GM19023 (cell line): ENCODE measurements at regions not wholly inside any gene's neighbourhood (a gene's known extent, or its start where the extent isn't known, plus 50 kb on each side); places are given as distances from the start of the nearest gene placed in this dataset.
"Not testable (repeated sequence)": the region's sequence is repeated elsewhere in the genome, so short reads cannot be mapped to it uniquely, and the experiment has no call there.

Source experiments
- ATAC-seq: cut with Tn5 transposase; IDR thresholded peaks from one replicate; pipeline ENCODE4 v1.9.1; 2021; ENCODE audit warnings: mild to moderate bottlenecking, moderate library complexity; ENCODE audit not compliant: unreplicated experiment

DNA sequence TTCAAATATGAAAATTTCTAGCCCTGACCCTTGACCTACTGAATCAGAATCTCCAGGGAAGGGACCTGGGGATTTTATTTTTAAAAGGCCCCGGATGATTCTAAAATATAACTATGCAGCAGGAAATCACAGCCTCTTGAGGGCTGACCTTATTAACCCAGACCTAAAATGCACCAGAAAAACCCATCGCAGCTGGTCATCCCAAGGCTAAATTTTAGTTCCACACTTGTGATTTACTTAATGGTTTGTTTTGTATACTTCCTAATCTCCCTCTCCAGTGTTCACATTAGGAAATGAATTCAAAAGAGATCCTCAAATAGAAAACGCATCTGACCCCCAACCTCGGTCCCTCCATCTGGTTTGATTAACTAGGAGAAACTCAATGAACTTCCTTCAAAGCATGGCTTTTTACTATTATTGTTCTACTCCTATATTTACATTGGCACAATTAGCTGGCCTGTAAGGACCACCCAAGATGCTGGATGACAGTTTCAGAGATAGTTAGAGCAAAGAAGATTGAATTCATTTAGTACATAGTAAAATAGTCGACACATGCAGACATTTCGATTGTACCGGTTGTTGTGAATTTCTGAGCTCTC is 147.8 kb upstream of the MED14 start:
- ATAC-seq, result no peak

DNA sequence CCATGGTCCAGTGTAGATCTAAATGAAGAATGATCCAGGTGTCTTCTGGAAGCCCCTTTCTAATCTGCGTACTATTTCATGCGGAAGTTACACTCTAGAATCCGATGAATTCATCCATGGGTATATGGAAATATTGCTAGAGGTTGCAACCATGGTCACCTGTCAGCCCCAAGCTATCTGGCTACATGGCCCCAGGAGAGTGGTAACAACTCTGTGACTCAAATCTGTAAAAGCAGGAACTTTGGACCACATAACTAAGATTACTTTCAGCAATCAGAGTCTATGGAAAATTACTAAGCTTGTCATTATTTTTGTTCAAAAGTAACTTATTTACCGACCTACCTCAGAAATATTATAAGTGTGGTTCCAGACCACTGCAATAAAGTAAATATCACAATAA is 150.6 kb upstream of the MED14 start:
- no peak for ATAC-seq

DNA sequence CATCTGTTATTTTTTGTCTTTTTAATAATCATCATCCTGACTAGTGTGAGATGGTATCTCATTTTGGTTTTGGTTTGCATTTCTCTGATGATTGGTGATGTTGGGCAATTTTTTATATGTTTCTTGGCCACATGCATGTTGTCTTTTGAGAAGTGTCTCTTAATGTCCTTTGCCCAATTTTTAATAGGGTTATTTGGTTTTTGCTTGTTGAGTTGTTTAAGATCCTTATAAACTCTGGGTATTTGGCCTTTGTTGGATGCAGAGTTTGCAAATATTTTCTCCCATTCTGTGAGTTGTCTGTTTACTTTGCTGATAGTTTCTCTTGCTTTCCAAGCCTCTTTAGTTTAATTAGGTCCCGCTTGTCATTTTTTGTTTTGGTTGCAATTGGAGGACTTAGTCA is 152.1 kb upstream of the MED14 start:
- ATAC-seq, result no peak

DNA sequence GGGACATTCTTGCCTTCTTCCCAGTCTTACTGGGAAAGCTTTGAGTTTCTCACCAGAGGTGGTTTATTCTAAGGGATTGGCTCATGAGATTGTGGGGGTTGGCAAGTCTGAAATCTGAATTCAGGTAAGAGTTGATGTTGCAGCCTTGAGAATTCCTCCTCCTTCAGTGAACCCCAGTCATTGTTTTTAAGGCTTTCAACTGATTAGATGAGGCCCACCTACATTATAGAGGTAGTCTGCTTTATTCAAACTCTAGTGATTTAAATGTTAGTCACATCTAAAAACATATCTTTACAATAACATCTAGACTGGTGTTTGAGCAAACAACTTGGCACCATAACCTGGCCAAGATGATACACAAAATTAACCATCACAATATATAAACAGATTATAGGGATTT is 156.5 kb upstream of the MED14 start:
- ATAC-seq, result no peak

DNA sequence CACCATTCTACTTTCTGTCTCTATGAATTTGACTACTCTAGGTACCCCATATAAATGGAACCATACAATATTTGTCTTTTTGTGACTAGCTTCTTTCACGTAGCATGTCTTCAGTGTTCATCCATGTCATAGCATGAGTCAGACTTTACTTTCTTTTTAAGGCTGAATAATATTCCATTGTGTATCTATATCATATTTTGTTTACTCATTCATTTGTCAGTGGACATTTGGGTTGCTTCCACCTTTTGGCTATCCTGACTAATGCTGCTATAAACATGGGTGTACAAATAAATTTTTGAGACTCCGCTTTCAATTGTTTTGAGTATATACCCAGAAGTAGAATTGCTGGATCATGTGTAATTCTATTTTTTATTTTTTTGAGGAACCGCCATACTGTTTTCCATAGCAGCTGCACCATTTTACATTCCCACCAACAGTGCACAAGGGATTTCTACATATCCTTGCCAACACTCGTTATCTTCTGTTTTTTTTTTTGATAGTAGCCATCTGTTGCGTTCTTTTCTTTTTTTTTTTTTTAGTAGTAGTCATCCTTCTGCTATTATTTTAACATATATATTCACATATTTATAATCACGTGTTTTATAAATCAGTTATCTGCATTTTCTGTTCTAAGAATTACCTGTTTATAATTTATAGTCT is 158.0 kb upstream of the MED14 start:
- no peak for ATAC-seq

DNA sequence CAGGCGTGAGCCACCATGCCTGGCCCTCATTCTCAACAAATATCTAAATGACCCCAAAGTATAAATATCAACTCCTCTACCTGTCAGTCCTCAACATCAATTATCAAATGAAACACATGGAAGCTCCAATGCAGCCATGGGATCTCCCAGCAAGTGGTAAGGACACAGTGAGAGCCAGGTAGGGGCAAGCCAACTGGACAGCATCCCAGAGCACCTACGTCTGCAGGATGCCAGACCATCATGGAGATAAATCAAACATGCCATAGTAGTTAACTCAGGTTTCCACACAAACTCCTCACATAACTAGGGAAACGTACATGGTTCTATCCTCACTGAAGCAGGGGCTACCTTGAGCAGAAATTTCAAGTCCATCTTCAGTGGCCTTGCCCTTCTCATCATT is 159.9 kb upstream of the MED14 start:
- ATAC-seq, result no peak

DNA sequence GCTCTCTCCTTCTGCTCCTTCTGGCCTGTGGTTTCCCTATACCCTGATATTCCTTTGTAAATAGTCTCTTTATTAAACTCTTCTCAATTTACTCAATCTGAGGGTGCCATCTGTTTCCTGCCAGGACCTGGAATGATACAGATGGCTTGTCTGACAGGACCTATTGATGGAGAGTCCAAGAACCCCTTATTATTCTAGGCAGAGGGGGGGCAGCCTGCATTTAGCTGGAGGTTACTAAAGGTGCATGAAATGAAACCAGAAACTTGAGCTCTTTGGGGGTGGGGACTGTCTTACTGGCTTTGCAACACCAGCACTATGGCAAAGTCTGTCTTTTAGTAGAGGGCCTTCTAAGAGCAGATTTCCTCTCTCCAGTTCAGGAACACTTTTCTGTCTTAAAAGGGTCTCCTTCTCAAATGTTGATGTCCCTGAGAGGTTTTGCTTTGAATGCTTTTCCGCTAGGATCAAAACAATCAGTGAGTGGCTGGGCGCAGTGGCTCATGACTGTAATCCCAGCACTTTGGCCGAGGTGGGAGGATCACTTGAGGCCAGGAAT is 162.5 kb upstream of the MED14 start:
- no peak for ATAC-seq

DNA sequence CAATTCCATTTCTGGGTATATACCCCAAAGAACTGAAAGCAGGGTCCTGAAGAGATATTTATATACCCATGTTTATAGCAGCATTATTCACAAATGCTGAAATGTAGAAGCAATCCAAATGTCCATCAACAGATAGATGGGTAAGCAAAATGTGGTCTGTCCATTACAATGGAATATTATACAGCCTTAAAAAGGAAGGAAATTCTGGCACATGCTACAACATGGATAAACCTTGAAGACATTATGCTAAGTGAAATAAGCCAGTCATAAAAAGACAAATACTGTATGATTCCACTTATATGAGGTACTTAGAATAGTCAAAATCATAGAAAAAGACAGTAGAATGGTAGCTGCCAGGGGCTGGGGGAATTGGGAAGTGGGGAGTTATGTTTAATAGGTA is 169.4 kb upstream of the MED14 start:
- not testable (repeated sequence) for ATAC-seq

DNA sequence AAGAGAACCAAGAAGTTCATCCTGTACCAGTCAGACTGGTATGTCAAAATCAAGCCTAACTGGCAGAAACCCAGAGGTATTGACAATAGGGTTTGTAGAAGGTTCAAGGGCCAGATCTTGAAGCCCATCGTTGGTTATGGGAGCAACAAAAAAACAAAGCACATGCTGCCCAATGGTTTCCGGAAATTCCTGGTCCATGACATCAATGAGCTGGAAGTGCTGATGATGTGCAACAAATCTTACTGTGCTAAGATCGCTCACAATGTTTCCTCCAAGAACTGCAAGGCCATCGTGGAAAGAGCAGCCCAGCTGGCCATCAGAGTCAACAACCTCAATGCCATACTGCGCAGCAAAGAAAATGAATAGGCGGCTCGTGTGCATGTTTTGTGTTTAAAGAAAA is 172.7 kb upstream of the MED14 start:
- no peak for ATAC-seq

DNA sequence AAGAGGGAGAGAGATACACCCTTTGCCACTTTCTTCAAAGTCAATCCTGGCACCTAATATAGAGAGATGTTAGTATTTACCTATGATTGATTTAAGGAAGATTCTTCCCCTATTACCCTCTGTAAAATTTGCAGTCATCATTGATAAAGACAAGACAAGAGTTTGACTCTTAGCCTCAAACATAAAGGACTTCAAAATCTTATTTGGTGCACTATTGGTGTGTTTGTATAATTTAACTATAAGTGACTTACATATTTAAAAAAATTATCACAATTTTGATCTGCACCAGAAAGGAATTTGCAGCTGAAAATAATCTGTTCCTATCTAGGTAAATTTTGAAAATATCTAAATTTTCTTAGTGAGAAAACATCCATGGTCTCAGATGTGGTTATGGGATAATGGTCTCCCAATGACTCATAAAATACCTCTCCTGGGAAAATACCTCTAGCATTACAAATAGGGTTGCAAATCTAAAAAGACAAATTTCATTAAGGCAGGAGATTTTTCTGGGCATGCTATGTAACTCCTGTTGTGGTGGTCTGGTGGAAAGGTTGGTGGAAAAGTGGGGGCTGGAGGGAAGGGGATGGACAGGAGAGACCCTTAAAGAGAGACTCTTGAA is 173.6 kb upstream of the MED14 start:
- no peak for ATAC-seq

DNA sequence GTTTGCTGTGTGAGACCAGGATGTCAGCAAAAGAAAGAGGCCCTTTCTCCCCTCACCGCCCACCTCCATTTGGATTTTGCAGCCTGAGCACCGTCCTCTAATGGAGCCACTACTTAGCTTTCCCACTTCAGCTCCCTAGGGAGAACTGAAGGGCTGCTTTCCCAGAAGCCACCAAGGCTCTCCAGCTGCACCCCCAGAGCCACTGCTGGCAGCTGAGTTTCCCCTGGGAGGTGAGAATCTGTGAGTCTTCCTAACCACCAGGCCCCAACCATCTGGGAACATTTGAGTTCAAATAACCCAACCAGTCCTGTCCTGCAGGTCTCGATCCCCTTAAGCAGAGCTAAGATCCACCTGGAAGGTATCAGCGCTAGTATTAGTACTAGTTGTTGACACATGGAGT is 173.1 kb upstream of the USP9X start:
- no peak for ATAC-seq

DNA sequence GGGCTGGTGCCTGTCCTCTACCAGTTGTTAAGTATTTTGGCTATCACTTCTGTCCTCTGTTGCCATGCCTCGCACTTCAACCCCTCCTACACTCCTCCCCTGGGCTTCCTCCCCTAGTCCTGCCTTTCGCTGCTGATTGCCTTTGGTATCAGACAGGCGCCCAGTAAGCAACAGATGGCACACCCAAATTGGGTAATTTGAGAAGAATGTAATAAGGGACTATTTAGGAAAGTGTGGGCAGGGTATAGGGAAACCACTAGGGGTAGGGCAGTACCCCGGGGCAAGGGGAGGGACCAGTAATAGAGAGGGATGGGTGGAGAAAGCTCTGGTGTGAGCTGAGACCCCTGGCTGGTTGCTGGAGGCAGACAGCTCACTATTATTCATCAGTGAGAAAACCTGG is 172.7 kb upstream of the USP9X start:
- ATAC-seq, result no peak

DNA sequence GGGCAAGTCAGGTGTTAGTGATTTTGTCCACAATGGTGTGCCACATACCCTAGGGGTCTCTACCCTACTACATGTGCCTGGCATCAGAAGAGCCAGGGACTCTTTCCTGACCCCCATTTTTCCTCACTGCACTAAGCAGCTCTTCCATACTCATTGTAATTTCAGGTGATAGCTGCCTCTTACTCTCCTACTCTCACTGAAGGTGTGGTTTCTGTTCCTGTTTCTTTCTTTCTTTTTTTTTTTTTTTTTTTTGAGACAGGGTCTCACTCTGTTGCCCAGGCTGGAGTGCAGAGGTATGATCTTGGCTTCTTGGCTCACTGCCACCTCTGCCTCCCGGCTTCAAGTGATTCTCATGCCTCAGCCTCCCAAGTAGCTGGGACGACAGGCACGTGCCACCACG is 164.9 kb upstream of the USP9X start:
- no peak for ATAC-seq

DNA sequence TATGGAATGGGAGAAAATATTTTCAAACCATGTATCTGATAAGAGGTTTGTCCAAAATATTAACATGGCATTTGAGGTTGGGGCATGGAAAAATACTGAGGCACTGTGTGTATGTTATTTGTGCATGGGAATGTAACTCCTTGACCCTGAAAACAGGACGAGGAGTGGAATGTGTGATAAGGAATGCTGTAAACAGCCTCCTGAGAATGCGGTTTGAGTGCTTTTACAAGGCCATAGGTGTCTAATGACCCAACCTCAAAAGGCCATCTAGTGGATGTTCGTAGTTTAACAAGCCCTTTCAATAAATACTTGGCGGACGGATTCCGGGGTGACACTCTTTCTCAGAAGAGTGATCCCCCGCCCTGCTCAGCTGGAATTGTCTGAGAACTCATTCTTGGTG is 162.9 kb upstream of the USP9X start:
- no peak for ATAC-seq

DNA sequence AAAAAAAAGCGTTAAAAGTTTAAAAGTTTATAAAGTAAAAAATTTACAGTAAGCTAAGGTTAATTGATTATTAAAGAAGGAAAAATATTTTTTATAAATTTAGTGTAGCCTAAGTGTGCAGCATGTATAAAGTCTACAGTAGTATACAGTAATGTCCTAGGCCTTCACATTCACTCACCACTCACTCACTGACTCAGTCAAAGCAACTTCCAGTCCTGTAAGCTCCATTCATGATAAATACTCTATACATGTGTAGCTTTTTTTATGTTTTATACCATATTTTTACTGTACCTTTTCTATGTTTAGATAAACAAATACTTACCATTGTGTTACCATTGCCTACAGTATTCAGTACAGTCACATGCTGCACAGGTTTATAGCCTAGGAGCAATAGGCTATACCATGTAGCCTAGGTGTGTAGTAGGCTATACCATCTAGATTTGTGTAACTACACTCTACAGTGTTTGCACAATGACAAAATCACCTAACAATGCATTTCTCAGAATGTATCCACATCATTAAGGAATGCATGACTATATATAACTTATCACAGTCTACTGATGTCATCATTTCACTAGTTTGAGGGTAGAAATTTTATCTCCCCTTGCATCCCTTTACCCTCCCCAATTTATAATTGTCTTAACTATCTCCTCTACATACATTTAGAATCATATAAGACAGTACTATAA is 158.4 kb upstream of the USP9X start:
- ATAC-seq, result not testable (repeated sequence)

DNA sequence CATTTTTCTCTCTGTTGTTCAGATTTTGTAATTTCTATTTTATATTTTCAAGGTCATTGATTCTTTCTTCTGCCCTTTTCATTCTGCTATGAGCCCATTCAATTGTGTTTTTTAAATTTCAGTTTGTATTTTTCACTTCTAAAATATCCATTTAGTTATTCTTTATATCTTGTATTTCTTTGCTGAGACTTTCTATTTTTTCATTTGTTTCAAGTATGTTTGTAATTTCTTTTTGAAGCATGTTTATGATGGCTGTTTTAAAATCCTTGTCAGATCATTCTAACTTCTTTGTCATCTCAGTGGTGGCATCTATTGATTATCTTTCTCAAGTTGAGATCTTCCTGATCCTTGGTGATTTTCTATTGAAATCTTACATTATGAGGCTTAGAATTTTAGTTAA is 157.2 kb upstream of the USP9X start:
- no peak for ATAC-seq

DNA sequence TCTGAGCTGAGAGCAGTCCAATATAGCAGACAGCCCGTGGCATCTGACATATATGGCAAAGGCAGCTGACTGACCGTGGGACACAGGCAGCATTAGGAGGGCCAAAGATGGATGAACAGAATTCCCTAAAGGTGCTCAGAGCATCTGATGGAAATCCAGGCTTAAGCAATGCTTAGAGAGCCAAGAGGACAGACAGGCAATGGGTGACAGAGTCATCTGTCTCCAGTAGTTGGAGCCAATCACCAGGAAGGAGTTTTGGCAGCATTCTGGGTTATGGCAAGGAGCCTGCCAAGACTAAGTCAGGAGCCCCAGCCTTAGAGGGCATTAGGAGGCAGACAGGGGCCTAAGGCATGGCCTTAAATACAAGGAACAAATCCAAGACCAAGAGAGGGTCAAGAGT is 153.3 kb upstream of the USP9X start:
- no peak for ATAC-seq

DNA sequence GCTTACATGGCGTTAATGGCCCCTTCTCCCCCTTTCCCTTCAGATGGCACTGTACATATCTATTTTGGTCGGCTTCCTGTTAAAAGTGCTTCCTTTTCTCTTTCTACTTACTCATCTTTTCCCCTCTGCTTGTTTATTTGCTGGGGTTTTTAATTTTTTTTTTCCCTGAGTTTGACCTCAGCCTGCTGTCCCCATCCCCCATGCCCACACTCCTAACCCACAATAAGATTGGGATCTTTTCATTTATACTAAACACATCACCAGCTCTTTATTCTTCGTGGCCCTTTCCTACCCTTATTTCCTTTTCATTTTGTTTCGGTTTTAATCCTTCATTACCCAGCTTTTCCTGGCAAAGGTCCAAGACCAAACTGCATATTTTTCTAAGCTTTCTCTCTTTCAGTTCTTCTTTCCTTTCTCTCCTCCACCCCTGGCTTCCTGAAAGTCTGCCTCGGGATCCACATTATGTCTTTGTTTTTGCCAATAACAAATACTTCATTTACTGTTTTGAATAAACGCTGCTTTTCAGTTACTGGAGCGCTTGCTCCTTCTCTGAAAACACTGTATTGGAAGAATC is 152.0 kb upstream of the USP9X start:
- ATAC-seq, result no peak

DNA sequence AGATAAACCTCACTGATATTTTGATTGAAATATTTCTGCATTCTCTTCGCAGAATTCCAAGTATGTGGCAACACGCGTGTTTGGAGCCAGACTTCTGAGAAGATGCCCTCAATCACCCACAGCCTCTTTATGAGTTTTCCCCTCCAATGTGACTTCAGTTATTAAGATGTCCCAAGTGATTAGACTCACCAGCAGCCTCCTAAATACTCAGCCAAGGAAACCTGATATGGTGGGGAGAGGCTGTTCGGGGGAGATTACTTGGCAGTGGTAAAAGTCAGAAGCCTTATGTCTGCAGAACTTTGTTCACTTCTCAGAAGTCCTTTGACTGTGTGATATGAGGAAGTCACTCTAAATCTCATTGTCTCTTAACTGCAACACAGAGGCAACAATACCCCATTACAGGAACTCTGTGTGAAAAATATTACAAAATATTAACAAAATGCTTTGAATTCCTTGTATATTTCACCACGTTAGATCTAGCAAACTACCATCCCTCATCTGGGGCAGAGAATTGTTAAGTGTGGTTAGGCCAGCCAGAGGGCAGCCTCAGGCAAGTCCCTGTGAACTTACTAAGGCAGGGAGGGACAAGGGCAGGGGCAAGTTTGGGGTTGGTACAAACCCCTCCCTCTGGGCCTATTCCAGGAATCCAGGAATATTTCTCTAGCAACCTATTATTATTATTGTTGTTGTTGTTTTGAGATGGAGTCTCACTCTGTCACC is 151.4 kb upstream of the USP9X start:
- ATAC-seq, result no peak

DNA sequence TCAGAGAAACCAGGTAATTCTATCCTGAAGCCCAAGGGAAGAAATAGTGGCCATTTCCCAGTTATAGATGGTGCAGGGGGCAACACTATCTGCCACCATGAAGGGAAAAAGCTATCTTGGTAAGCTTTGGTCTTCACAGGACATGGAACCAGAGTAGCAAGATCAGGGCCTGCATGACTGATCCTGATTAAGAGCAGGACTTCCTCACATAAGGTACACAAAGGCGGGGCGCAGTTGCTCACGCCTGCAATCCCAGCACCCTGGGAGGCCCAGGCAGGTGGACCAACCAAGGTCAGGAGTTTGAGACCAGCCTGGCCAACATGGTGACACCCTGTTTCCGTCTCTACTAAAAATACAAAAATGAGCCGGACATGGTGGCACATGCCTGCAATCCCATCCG is 148.4 kb upstream of the USP9X start:
- ATAC-seq, result no peak

DNA sequence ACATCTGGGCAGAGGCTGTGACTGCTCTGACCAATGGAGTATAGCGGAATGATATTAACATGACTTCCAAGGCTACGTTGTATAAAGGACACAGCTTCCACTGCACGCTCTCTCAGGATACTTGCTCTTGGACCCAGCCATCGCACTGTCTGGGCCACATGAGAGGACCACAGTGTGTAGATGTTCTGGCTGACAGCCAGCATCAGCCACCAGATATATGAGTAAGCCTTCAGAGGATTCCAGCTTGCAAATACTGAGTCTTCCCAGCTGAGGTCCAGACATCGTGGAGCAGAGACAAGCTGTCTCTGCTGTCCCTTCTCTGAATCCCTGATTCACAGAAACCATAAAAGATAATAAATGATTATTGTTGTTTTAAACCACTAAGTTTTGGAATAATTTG is 146.8 kb upstream of the USP9X start:
- no peak for ATAC-seq
